ENCODE measurements at regions not wholly inside any gene's neighbourhood (a gene's known extent, or its start where the extent isn't known, plus 50 kb on each side); places are given as distances from the start of the nearest gene placed in this dataset.

- Histone ChIP-seq H3K9me3 (no peaks in the 10 kb centered on the region), H3K4me3 (no peak overlapping the region), H3K4me1 (ENCODE audit: low read depth) (no peaks in the 10 kb centered on the region), H3K36me3 (ENCODE audit: low read depth) (no peaks in the 10 kb centered on the region)
- ATAC-seq (no peak), DNase-seq (no peak)
- intact Hi-C loops (cut with DNase I, micrococcal nuclease), result no loop called here
- no peak for TF ChIP-seq CTCF (IDR thresholded peaks at IDR 0.05)
These were observed 153.7 kb upstream of the GAP43 start for GRCh38 chr3:115469649-115470048.

- no peaks in the 10 kb centered on the region for H3K9me3 ChIP-seq
- intact Hi-C loops (cut with DNase I, micrococcal nuclease), result no loop called here
- no peak for DNase-seq
- no peak for ATAC-seq
- no peak overlapping the region for H3K4me3 ChIP-seq
- H3K4me1 ChIP-seq (ENCODE audit: low read depth), result no peaks in the 10 kb centered on the region
- no peak for TF ChIP-seq CTCF (IDR thresholded peaks at IDR 0.05)
- H3K36me3 ChIP-seq (ENCODE audit: low read depth), result no peaks in the 10 kb centered on the region
These were observed 153.1 kb upstream of the GAP43 start for GRCh38 chr3:115470254-115470653.

GRCh38 chr3:115475178-115476041 is 147.9 kb upstream of the GAP43 start:
- intact Hi-C loops (cut with DNase I, micrococcal nuclease), result no loop called here

GRCh38 chr3:115476472-115476871 is 146.8 kb upstream of the GAP43 start:
- DNase-seq, result no peak
- TF ChIP-seq CTCF (IDR thresholded peaks at IDR 0.05), result no peak
- no peak for ATAC-seq
- intact Hi-C loops (cut with DNase I, micrococcal nuclease), result no loop called here
- no peaks in the 10 kb centered on the region for H3K36me3 ChIP-seq (ENCODE audit: low read depth)
- H3K9me3 ChIP-seq, result no peaks in the 10 kb centered on the region
- no peaks in the 10 kb centered on the region for H3K4me1 ChIP-seq (ENCODE audit: low read depth)
- no peak overlapping the region for H3K4me3 ChIP-seq

More at GRCh38 chr3:115475178-115476041, 147.9 kb upstream of the GAP43 start:
- no peak overlapping the region for H3K4me3 ChIP-seq
- no peaks in the 10 kb centered on the region for H3K9me3 ChIP-seq
- no peaks in the 10 kb centered on the region for H3K36me3 ChIP-seq (ENCODE audit: low read depth)
- DNase-seq (no peak), ATAC-seq (no peak)
- H3K4me1 ChIP-seq (ENCODE audit: low read depth), result no peaks in the 10 kb centered on the region
- TF ChIP-seq CTCF (IDR thresholded peaks at IDR 0.05), result no peak

GRCh38 chr3:115478359-115478758 is 145.0 kb upstream of the GAP43 start:
- H3K9me3 ChIP-seq, result no peaks in the 10 kb centered on the region
- no peaks in the 10 kb centered on the region for H3K36me3 ChIP-seq (ENCODE audit: low read depth)
- DNase-seq, result no peak
- intact Hi-C loops (cut with DNase I, micrococcal nuclease), result no loop called here
- H3K4me1 ChIP-seq (ENCODE audit: low read depth), result no peaks in the 10 kb centered on the region
- no peak for TF ChIP-seq CTCF (IDR thresholded peaks at IDR 0.05)
- no peak overlapping the region for H3K4me3 ChIP-seq
- no peak for ATAC-seq

Measured in mucosa of descending colon (tissue), 3 donors.